ENCODE measurements at regions not wholly inside any gene's neighbourhood (a gene's known extent, or its start where the extent isn't known, plus 50 kb on each side); places are given as distances from the start of the nearest gene placed in this dataset.

DNA sequence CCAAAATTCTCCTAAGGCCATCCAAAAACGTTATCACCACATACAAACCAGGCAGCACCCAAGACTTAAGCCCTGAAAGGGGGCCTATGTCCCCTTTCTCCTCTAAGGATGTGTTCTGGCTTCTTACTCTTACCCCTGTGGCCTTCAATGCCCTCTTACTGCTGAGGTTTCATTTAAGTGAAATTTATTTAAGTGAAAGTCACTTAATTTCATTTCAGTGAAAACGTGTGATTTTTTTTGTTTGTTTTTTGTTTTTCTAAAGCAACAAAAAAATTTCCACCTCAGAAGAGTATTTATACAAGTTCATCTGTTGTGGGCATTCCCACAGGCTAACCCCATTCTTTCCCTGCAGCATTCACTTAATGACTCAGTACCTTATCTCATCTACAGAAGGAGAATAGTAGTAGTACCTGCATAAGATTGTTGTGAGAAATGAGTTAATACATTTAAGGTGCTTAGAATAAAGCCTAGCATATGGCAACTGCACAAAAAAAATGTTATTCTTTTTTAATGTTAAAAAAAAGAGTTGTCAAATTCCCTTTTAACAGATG lies 220.6 kb downstream of the CHRM3 start:
- DNase-seq, result no peak

DNA sequence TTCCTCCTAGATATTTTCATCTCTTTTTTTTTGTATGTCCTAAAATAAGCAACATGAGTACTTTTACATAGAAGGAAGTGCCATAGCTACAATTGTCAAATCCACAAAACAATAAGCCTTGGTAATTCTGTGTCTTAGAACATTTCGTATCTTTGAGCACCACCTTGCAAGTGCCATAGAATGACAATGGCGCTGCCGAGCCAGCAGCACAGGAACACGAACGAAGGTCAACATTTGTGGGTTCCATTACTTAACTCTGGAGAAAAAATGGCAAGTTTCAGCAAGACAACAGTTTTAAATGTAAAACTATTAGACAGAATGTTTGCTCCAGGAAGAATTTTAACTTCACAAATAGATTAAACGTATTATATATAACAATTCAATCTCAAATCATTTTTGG lies 222.1 kb downstream of the CHRM3 start:
- no peak for DNase-seq

DNA sequence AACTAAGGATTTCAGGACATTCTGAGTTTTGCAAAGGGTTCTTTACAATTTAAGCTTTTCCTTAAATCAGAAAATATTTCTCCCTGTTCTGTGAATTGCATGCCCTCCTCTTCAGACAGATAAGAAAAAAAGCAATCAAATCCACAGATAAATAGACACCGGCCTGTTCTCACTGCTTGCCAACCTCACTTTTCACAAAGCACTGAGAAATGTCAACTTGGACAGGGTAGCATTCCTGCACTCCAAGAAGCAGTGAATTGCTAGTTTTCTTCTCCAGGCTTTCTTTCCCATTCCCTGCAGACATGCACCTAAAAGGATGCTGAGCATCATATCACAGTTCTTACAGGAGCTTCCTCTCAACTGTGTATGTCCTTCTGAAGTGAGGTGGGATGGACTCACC lies 226.0 kb downstream of the CHRM3 start:
- no peak for DNase-seq

DNA sequence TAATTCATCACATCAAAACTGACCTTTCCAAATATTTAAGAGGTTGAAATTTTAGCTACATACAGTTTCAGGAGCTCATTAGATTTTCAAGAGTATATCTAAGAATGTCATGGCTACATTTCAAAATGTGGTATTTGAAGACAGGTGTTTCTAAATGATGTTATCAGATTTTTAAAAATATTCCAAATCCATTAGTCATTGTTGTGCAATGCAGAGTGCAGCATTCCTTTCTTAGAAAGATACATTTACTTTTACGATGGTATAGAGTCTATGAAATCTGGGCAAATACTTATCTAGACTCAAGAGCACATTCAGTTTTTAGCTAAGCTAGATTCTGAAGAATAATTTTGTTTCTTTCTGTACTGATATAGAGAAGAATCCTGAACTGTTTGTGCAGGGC lies 230.3 kb downstream of the CHRM3 start:
- no peak for DNase-seq

DNA sequence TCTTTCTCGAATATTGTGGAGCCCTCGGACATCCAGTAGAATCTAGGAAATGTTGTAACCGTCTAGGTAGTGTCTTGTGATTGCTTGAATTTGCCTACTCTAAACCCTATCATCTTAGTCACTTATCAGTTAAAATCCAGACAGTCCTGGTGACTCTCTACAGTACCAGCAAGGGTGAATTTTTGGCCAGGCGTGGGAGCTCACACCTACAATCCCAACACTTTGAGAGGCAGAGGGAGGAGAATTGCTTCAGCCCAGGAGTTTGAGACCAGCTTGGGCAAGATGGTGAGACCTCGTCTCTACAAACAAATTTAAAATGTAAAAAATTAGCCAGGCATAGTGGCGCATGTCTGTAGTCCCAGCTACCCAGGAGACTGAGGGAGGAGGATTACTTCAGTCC lies 230.9 kb downstream of the CHRM3 start:
- DNase-seq, result no peak

DNA sequence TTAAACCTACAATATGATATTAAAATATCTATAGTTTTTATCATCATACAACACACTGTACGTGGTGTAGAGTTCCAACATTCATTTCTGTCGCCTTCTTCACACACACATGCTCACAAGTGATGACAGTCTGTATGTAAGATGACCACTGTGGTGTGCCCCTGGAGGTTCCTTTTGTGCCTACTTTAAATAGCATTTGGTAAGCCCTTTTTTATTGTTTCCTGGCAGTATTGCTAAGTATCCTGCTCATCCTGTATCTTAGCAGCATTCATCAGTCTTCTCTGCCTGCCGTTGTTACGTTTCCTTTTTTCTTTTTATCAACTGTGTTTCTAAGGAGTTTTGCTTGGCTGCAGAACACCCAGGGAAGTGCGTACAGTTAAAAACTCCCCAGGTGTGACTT lies 231.4 kb downstream of the CHRM3 start:
- no peak for DNase-seq

DNA sequence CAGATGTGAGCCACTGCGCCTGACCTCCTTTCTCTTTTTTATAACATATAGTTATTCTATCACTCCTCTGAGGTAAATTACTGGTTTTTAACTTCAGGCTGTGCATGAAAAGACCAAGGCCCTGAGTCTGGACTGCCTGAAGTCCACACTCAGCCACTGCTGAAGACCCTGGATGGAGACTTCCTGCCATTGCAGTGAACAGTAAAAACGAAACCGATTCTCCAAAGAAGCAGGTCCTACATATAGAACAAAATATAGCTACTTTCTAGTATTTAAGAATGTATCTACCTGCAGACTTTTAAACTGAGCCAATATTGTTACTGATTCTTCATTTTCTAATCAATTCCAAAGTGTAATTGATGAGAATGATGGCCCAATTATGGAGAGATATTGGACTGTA lies 232.8 kb downstream of the CHRM3 start:
- DNase-seq, result no peak

DNA sequence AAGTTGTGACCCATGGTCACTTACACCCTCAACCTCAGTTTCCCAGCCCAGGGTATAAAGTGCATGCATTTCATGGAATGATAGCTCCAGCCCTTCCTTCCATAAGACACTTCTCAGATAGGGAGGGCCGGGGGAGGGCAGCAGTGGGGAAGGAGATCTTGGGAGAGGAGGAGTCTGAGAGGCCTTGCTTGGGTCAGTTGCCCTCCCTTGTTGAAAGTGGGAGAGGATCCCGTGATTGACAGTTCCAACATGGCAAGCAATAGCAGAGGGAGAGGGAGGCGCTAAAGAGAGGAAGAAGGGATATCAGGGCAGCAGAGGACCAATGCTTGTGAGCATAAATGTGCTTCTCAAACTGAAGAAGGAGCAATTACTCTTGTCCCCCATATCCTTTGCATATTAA lies 244.4 kb downstream of the CHRM3 start:
- DNase-seq, result no peak

DNA sequence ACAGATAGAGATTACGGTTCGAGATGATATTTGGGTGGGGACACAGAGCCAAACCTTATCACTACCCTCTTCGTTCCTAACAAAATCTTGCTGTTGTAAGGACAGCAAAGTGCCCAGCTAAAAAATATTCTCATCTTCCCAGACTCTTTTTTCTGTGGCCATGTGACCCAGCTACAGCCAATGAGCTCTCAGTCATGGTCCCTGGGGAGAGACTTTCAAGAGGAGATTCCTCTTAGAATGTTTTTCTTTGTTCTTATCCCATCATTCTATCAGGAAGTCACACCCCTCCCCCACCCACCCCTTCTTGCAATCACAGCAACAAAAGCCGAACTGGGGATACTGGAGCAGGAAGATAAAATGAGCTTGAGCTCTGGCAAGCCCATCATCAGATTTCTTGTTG lies 247.1 kb downstream of the CHRM3 start:
- DNase-seq, result no peak

DNA sequence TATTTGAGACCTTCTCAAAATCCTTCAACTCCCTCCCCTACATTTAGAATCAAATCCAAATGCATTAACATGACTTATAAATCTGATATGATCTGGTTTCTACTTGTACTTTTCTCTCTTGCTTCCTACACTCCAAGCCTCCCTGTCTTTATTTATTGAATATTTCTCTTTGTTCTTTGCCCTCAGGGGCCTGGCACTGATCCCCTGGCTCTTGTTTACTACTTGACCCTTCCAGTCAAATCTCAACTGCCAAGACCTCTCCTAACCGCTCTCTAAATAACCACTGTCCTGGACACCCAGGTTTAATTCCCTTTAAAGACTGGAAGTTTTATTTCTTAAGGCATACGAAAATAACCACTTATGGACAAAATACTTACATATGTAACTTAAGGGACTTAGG lies 248.9 kb downstream of the CHRM3 start:
- DNase-seq, result no peak

DNA sequence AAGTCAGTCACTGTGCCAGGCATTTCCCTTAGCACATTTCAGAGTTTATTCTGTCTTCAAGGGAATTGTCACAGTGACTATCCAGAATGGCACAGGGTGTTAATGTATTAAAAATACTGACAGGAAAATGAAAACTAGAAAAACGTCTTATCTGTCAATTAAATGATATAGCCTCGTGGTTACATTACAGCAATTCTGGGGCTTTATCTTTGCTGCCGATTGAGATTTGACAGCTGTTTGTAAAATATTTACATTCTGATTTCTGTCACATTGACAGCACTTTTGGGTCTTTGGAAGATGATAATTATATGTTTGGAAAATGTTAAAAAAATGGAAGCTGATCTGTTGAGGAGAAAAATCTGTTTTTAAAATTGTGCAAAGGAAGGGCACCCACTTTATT lies 250.0 kb downstream of the CHRM3 start:
- no peak for DNase-seq

DNA sequence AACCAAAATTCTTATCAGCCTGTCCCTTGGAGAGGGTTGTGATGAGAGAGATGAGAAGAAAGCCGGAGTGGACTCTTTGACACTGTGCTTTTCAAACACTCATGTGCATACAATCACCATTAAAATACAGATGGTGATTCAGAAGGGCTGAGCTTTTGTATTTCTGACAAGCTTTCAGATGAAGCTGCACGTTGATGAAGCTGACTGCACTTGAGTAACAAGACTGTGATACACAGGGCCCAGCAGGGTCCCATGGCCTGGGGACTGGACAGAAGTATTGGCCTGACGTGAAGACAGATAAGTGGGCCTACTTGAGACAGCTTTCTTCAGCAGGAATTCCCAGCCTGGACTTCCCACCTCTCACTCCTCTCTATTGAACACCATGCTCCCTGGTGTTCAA lies 258.2 kb downstream of the CHRM3 start:
- DNase-seq, result no peak

DNA sequence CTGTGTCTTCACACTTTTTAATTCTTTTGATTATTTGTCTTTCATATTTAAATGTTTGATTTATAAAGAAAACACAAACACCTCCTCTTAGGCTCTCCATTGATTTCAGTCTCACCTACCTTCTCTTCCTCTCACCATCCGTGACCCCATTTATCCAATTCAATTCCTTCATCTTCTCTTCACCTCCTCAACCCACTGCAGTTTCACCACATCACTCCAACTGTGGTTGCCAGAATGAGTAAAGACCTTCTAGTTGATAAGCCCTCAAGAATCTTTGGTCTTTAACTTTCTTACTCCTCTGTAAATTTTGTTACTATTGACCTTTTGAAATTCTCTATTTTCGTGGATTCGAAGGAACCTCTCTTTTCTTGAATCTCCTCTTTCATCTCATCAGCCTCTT lies 260.7 kb downstream of the CHRM3 start:
- no peak for DNase-seq

DNA sequence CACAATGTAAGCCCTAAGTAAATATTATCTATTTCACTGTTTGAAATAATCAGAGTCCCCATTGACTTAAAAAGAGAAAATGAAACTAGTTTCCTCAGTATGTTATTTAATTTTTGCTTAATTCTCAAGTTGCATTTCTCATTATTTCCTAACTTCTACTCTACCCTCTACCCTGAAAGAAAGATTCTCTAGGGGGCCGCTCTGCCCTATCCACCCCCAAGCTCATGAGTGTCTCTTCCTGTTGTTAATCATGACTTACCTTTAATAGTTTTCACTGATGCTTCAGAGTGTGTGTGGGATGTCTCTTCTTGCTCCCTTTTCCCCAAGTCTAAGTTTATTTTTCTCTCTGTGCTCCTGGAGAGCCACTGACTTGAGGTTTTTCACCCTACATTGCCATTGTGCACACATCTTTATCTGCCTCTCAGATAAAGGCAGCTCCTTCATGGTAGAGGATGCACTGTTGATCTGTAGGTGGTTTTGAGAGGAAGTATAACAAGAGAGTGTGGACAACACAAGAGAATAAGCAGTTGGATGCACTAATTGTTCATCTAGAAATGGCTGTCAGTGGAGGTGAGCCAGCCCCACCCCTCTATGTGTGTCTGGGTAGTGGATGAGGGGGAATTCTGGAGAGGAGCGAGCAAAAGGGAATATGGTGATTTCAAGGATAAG lies 261.7 kb downstream of the CHRM3 start:
- DNase-seq, result no peak

DNA sequence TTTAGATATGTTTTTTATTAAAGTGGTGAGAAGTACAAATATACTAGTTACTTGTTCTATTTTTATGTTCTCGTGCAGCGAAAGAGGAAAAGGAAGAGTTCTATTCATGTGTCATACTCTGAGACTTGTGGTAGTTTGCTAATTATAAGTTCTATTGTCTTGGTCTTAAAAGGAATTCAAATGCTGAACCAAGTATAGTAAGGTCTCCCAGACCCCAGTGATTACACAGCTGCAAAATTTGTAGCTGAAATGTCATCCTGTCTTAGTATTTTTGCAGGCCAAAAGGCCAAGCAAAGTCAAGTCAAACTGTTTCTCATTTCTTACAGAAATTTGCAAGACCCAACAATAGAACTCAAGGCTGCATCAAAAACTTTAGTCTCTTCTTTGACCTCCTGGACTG lies 268.7 kb downstream of the CHRM3 start:
- no peak for DNase-seq

DNA sequence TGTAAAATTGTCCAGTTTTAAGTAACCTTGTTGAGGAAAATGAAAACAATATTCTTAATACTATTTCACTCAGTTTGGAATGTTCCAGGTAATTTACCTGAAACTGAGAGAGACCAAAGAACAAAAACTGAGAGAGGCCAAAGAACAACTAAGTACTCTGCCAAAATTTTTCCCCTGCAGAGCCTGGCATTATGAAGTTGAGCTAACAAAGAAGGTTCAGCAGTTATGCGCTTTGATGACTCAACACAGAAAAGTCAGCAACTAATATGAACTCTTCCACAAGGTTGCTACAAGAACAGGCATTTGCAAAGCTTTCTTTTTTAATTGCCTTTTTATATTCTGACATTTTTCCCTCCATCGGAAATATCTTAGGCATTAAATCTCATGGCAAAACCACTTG lies 270.9 kb downstream of the CHRM3 start:
- no peak for DNase-seq

DNA sequence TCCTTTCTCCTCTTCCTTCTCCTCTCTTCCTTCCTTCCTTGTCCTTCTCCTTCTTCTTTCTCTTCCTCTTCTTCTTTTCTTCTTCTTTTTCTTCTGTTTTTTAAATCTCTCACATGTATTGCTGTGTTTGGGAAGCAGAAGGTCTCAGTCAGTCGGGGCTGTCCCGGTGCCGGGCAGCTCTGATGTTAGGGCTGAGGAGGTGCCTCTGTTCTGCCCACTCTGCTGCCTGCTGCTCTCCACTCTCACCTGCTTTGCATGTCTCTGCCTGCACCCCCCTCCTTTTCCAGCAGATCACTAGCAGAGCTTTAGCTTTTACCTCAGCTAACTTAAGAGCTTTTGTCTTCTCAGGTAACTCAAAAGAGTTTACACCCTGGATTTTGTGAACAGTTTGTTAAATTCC lies 276.6 kb downstream of the CHRM3 start:
- DNase-seq, result no peak

DNA sequence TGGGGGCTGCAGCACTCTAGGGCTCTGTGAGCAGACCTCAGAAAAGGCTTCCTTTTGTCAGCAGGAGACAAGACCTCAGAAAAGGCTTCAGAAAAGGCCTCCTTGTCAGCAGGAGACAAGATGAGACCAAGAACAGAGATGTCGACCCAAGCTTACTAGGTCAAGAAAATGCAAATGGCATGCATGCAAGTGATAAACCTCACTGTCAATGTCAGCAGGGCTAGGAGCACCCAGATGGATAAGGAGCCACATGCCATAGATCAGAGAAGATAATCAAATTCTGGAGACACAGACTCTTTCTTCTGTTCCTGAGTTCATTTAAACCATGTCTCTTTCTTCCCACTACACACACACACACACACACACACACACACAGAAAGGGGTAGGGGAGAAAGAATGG lies 285.9 kb downstream of the CHRM3 start:
- no peak for DNase-seq

DNA sequence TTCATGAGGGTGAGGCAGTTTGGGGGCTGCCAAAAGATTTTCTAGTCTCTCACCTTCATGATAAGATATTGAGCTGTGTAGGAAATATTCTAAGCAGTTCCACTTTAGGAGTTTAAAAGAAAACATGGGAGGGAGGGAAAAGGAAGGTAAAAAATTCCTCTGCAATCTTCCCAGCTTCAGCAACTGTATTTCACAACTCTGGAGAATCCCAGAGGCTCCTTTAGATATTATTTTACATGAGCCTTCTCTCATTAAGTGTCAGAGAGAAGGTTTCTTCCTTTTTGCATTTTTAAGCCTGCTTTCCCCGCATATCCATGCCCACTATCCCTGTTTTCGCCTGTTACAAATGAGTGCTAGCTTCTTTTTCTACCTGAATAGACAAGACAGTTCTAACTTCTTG lies 289.4 kb downstream of the CHRM3 start:
- no peak for DNase-seq

DNA sequence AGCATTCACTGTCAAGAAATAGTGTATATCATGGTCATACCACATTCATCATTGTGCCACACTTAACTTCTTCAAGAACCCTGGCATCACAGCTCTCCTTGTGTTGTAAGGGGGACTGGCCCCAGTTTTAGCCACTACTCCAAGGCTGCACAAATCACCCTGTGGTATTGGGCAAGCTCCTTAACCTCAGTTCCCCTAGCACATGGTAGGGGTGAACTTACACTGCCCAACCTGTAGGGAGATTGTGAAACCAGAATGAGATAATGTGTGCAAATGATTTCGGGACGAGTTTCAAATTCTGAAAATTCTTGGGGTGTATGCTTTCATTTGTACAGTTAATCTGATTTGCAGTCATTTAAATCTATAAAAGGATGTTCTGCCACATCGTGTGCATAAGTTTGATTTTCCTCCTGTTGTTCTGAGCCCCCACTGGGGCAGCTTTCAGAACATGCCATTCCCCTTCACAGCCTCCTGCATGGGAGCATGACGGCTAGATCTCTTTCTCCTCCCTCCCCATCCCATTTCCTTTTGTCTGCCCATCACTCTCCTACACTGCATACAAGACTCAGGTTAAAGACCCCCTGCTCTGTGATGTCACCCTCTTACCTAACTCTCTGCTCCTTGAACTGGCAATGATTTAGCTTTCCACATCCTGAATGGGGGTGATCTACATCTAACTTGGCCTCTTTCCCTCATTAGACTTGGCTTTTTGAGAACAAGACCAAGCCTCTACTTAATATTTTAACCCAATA lies 290.3 kb downstream of the CHRM3 start:
- no peak for DNase-seq

DNA sequence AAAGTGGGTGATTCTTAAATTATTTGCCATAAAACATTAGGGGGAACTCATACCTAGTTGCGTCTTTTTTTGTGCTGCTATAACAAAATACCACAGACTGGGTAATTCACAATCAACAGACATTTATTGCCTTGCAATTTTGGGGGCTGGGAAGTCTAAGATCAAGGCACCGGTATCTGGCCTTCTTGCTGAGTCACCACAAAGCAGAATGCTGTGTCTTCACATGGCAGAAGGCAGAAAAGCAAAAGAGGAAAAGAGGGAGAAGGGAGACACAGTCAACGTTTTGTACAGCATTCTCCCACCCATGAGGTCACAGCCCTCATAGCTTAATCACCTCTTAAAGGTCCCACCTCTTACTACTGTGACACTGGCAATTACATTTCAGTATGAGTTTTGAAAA lies 291.0 kb downstream of the CHRM3 start:
- DNase-seq, result no peak

DNA sequence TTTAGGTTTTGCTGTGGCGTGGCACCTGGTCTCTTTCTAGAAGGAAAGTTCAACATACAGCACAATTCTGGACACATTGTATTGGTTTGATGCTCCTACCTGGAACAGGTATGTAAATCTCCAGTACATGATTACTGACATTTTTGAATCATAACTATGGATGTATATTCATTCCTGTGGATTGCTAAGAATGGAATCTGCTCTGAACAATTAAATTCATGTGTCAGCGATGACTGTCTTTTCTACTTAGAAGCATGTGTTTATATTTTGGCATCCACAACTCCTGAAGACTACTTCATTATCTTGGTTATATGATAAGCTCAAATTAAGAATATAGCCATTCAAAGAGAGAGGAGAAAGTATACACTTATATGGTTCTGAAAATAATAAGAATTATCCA lies 291.8 kb downstream of the CHRM3 start:
- DNase-seq, result no peak

DNA sequence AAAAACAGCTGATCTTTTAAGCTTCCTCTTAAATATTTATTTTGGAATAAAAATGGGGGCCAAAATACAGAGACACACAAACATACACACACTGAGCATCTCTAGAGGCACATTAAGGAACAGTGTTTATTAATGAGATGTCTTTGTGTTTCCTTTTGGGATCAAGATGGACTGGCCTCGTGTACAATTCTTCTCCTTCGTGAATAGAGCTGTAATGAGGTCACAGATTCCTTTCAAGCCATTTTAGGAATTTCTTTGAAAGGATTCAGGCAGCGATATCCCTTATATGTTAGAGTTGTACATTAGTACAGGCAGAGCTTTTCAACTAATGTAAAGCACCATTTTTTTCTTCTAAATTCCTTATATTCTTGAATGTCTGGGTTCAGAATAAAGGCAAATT lies 295.7 kb downstream of the CHRM3 start:
- no peak for DNase-seq

DNA sequence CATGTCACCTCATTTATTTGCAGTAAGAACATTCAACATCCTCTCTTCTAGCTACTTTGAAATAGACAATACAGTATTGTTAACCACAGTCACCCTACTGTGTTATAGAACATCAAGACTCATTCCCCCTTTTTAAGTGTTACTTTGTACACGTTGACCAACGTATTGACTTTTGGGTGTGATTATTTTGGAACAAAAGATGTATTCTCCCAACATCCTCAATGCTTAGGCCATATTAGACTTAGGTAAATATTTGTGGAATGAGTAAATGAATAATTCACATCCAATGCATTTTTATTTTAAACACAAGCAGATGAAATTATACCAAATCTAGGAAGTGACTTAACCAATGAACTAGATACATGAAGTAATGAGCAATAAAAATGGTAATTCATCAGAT lies 296.6 kb downstream of the CHRM3 start:
- no peak for DNase-seq

DNA sequence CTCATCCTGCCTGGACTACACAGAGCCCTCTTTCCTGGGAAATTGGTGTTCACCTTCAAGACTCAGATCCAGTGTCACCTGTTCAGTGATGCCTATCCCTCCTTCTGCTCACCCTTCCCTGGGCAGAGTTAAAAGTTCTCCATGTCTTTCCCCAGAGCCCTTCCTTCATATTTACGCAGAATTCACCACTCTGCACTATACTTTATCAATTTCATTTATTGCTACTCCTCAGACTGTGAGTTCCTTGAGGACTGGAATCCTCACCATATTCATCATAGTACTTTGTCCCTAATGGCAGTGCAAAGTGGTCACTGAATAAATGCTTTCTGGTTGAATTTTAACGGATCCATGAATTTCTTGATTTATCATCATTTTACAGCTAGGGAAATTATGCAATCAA lies 300.0 kb downstream of the CHRM3 start:
- DNase-seq, result no peak
